ENCODE measurements at regions not wholly inside any gene's neighbourhood (a gene's known extent, or its start where the extent isn't known, plus 50 kb on each side); places are given as distances from the start of the nearest gene placed in this dataset.

DNA sequence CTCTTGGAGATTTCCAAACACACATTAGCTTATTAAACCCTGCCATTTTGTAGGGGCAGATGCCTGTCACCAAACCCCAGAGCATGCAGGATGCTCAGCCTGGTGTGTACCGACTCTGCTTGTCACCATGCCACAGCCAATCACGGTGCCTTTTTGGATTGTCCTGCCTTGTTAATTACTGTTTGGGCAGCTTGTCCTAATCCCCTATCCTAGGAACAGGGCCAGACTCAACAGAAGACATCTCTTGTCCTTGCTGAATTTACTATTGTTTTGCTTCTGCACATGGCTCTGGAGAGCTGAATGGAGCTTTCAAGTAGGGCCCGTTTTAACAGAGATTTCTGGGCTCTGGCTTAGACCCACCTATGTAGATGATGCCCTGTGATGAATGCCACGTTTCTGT, 388.5 kb downstream of the AACS start:
- H3K27me3 ChIP-seq (replicated peaks in 2 of 5; ENCODE audit: control insufficient read depth in 4 of 5, insufficient read depth in 5 of 5, low read length in 4 of 5): peaks cover 0 to 19% (median 12%) of the 10 kb centered on the region in 5 experiments
- WGBS (ENCODE audit: insufficient coverage): 79% methylated on average over 4 of the region's 4 CpGs
- ChIA-PET POLR2A (no interaction called here), CTCF (no interaction called here)
- DNase-seq: no peak
- H3K27ac ChIP-seq (ENCODE audit: insufficient read depth in 1 of 2, low read depth in 1 of 2, low read length in 2 of 2, poor library complexity in 1 of 2, severe bottlenecking in 2 of 2): no peak overlapping the region
- H3K4me3 ChIP-seq (ENCODE audit: control insufficient read depth in 1 of 7, extremely low read depth in 1 of 7, insufficient read depth in 4 of 7, low read depth in 2 of 7, low read length in 6 of 7): no peak overlapping the region
- peaks cover 0 to 6% (median 2%) of the 10 kb centered on the region in 5 experiments for H3K9me3 ChIP-seq (ENCODE audit: control extremely low read depth in 1 of 5, control insufficient read depth in 4 of 5, insufficient read depth in 2 of 5, low read depth in 1 of 5, low read length in 4 of 5)
- H3K4me1 ChIP-seq (ENCODE audit: control extremely low read depth in 1 of 4, control insufficient read depth in 4 of 4, insufficient read depth in 4 of 4, low read length in 3 of 4): no peaks in the 10 kb centered on the region
- H3K36me3 ChIP-seq (ENCODE audit: control insufficient read depth in 4 of 4, insufficient read depth in 4 of 4, low read length in 3 of 4): no peaks in the 10 kb centered on the region

DNA sequence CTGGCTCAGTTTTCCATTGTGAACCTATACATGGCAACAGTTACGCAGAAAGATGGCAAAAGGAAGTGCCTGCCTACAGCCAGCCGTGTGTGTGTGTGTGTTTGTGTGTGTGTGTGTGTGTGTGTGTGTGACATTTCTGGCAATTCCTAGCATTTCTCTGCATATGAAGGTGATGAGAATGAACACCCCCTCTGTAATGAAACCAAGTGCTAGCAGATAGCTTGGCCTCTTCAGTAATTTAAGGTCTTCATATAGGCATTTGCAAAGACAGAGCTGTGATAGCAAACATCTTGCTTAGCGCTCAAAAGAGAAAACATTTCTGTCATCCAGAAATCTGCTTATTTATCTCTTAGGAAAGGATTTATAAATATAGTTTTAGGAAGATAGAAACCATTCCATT, 389.1 kb downstream of the AACS start:
- no CpG with 5 or more reads among the region's 3 CpGs for WGBS (ENCODE audit: insufficient coverage)
- H3K4me3 ChIP-seq (ENCODE audit: control insufficient read depth in 1 of 7, extremely low read depth in 1 of 7, insufficient read depth in 4 of 7, low read depth in 2 of 7, low read length in 6 of 7): no peak overlapping the region
- ChIA-PET CTCF (no interaction called here), POLR2A (no interaction called here)
- H3K36me3 ChIP-seq (ENCODE audit: control insufficient read depth in 4 of 4, insufficient read depth in 4 of 4, low read length in 3 of 4): no peaks in the 10 kb centered on the region
- peaks cover 0 to 6% (median 2%) of the 10 kb centered on the region in 5 experiments for H3K9me3 ChIP-seq (ENCODE audit: control extremely low read depth in 1 of 5, control insufficient read depth in 4 of 5, insufficient read depth in 2 of 5, low read depth in 1 of 5, low read length in 4 of 5)
- DNase-seq: no peak
- peaks cover 0 to 19% (median 12%) of the 10 kb centered on the region in 5 experiments for H3K27me3 ChIP-seq (replicated peaks in 2 of 5; ENCODE audit: control insufficient read depth in 4 of 5, insufficient read depth in 5 of 5, low read length in 4 of 5)
- H3K27ac ChIP-seq (ENCODE audit: insufficient read depth in 1 of 2, low read depth in 1 of 2, low read length in 2 of 2, poor library complexity in 1 of 2, severe bottlenecking in 2 of 2): no peak overlapping the region
- no peaks in the 10 kb centered on the region for H3K4me1 ChIP-seq (ENCODE audit: control extremely low read depth in 1 of 4, control insufficient read depth in 4 of 4, insufficient read depth in 4 of 4, low read length in 3 of 4)

DNA sequence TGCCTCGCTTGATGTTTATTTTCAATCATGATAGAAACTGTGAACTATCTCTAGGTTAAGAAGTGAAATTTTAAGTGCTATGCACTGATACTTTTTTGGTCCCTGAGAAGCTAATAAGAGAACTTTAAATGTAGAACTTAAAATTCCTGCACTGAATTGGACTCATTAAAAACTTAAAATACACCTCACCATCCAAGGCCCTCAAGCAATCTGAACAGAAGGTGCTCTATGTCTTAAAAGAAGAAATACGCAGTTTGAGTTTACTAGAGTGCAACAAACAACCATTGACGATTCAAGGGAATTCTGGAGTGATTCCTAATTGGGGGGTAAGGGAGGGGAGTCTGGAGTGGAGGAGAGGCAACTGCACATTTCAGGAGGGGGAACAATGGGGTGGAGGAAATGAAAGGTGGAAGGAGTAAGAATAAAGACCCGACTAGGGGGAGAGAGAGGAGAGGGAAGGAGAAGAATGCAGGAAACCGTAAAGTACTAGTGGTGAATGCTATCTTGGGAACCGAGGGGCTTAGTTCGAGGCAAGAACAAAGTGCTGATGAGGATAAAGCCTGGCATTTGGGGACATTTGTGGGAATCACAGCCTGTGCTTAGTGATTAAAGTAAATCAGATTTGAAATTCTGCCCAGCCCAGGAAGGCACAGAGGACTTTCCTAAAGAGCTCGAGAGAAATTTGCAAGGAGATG, 389.7 kb downstream of the AACS start:
- POLR2A ChIA-PET: no interaction called here
- Histone ChIP-seq H3K9me3 (ENCODE audit: control extremely low read depth in 1 of 5, control insufficient read depth in 4 of 5, insufficient read depth in 2 of 5, low read depth in 1 of 5, low read length in 4 of 5) (peaks cover 0 to 6% (median 2%) of the 10 kb centered on the region in 5 experiments), H3K4me1 (ENCODE audit: control extremely low read depth in 1 of 4, control insufficient read depth in 4 of 4, insufficient read depth in 4 of 4, low read length in 3 of 4) (no peaks in the 10 kb centered on the region), H3K36me3 (ENCODE audit: control insufficient read depth in 4 of 4, insufficient read depth in 4 of 4, low read length in 3 of 4) (no peaks in the 10 kb centered on the region), H3K27ac (ENCODE audit: insufficient read depth in 1 of 2, low read depth in 1 of 2, low read length in 2 of 2, poor library complexity in 1 of 2, severe bottlenecking in 2 of 2) (no peak overlapping the region), H3K4me3 (ENCODE audit: control insufficient read depth in 1 of 7, extremely low read depth in 1 of 7, insufficient read depth in 4 of 7, low read depth in 2 of 7, low read length in 6 of 7) (no peak overlapping the region), H3K27me3 (replicated peaks in 2 of 5; ENCODE audit: control insufficient read depth in 4 of 5, insufficient read depth in 5 of 5, low read length in 4 of 5) (peaks cover 0 to 19% (median 12%) of the 10 kb centered on the region in 5 experiments)
- CTCF ChIA-PET: no interaction called here
- 31% methylated on average over 7 of the region's 8 CpGs for WGBS (ENCODE audit: insufficient coverage)
- no peak for DNase-seq

DNA sequence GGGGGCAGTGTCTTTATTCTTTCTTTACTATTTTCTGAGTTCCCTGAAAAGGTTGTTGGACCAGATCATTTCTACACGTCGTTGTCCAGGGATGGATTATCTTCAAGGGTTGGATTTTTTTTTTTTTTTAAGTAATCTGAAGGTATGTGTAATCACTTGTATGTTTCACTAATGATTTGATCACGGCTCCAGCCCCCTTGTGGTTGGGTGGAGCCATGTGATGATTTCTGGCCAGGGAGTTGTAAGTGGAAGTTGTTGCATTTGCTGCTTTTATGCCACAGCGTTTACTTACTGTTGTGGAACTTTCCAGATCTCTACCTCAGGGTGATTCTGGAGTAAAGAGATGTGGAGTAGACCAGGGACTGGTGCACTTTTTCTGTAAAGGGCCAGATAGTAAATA, 390.3 kb downstream of the AACS start:
- peaks cover 0 to 6% (median 2%) of the 10 kb centered on the region in 5 experiments for H3K9me3 ChIP-seq (ENCODE audit: control extremely low read depth in 1 of 5, control insufficient read depth in 4 of 5, insufficient read depth in 2 of 5, low read depth in 1 of 5, low read length in 4 of 5)
- POLR2A ChIA-PET: no interaction called here
- no peaks in the 10 kb centered on the region for H3K36me3 ChIP-seq (ENCODE audit: control insufficient read depth in 4 of 4, insufficient read depth in 4 of 4, low read length in 3 of 4)
- H3K4me1 ChIP-seq (ENCODE audit: control extremely low read depth in 1 of 4, control insufficient read depth in 4 of 4, insufficient read depth in 4 of 4, low read length in 3 of 4): no peaks in the 10 kb centered on the region
- no peak overlapping the region for H3K4me3 ChIP-seq (ENCODE audit: control insufficient read depth in 1 of 7, extremely low read depth in 1 of 7, insufficient read depth in 4 of 7, low read depth in 2 of 7, low read length in 6 of 7)
- CTCF ChIA-PET: no interaction called here
- no peak overlapping the region for H3K27ac ChIP-seq (ENCODE audit: insufficient read depth in 1 of 2, low read depth in 1 of 2, low read length in 2 of 2, poor library complexity in 1 of 2, severe bottlenecking in 2 of 2)
- DNase-seq: peak in 1 of 3 donors; percentile 0
- H3K27me3 ChIP-seq (replicated peaks in 2 of 5; ENCODE audit: control insufficient read depth in 4 of 5, insufficient read depth in 5 of 5, low read length in 4 of 5): peaks cover 0 to 19% (median 12%) of the 10 kb centered on the region in 5 experiments
- WGBS (ENCODE audit: insufficient coverage): 68% methylated on average over 2 of the region's 4 CpGs

DNA sequence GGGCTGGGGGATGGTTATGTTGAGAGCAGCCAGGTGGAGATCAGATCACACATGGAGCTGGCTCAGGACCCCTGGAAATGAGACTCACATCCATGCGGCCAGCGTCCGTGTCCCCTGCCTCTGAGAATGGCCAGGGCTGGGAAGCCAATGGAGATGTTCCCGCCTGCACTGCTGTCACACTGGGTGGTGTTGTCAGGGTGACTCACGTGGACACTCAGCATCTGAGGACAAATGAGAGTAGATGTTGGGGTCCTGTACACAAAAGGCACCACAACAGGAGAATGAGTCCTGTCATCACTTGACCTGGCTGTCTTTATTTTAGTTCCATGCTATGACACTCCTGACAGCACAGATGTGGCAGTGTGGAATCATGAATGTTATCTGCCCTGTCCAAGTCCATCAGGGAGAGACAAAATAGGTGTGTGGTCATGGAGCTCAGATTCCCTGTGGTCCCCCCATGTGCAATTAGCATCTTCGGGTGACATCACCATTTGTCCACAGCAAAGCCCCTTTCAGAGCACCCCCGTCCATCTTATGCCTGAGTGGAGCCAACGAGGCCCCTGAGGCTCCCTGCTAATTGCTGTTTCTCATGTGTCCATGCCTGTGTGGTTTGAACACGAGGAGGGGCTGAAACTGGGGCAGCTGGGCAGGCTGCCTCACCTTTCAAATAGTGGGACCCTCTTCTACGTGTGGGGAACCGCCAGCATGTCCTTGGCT, 393.5 kb downstream of the AACS start:
- H3K9me3 ChIP-seq (ENCODE audit: control extremely low read depth in 1 of 5, control insufficient read depth in 4 of 5, insufficient read depth in 2 of 5, low read depth in 1 of 5, low read length in 4 of 5): no peaks in the 10 kb centered on the region
- H3K27me3 ChIP-seq (replicated peaks in 2 of 5; ENCODE audit: control insufficient read depth in 4 of 5, insufficient read depth in 5 of 5, low read length in 4 of 5): peaks cover 0 to 17% (median 12%) of the 10 kb centered on the region in 5 experiments
- no peak overlapping the region for H3K4me3 ChIP-seq (ENCODE audit: control insufficient read depth in 1 of 7, extremely low read depth in 1 of 7, insufficient read depth in 4 of 7, low read depth in 2 of 7, low read length in 6 of 7)
- 84% methylated on average over 11 of the region's 11 CpGs for WGBS (ENCODE audit: insufficient coverage)
- no peaks in the 10 kb centered on the region for H3K4me1 ChIP-seq (ENCODE audit: control extremely low read depth in 1 of 4, control insufficient read depth in 4 of 4, insufficient read depth in 4 of 4, low read length in 3 of 4)
- DNase-seq: no peak
- CTCF ChIA-PET: no interaction called here
- H3K27ac ChIP-seq (ENCODE audit: insufficient read depth in 1 of 2, low read depth in 1 of 2, low read length in 2 of 2, poor library complexity in 1 of 2, severe bottlenecking in 2 of 2): no peak overlapping the region
- no peaks in the 10 kb centered on the region for H3K36me3 ChIP-seq (ENCODE audit: control insufficient read depth in 4 of 4, insufficient read depth in 4 of 4, low read length in 3 of 4)
- POLR2A ChIA-PET: no interaction called here

DNA sequence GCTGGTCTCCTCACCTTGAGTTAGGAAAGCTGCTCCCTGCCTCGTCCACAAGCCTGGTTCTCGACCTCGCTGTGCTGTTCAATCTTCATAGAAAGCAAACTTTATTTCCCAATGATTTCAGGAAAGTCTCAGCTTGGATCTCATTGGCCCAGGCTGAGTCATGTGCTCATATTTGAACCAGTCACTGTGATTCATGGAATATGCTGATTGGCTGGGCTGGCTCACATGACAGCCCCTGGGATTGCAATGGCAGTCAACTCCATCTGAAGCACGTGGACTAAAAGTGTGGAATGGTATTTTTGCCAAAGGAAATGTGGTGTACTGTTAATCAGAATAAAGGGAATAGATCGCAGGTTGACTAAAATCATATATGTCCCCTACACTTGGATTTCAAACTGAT, 396.6 kb downstream of the AACS start:
- DNase-seq: no peak
- no peak overlapping the region for H3K27ac ChIP-seq (ENCODE audit: insufficient read depth in 1 of 2, low read depth in 1 of 2, low read length in 2 of 2, poor library complexity in 1 of 2, severe bottlenecking in 2 of 2)
- no peaks in the 10 kb centered on the region for H3K4me1 ChIP-seq (ENCODE audit: control extremely low read depth in 1 of 4, control insufficient read depth in 4 of 4, insufficient read depth in 4 of 4, low read length in 3 of 4)
- peaks cover 0 to 5% (median 0%) of the 10 kb centered on the region in 5 experiments for H3K27me3 ChIP-seq (replicated peaks in 2 of 5; ENCODE audit: control insufficient read depth in 4 of 5, insufficient read depth in 5 of 5, low read length in 4 of 5)
- 100% methylated on average over 3 of the region's 5 CpGs for WGBS (ENCODE audit: insufficient coverage)
- ChIA-PET CTCF (no interaction called here), POLR2A (interaction anchor here (0.6 kb wide), 1 partner anchor 63 kb away, joined by 3 read pairs; no protein-coding TSS in a partner anchor)
- H3K9me3 ChIP-seq (ENCODE audit: control extremely low read depth in 1 of 5, control insufficient read depth in 4 of 5, insufficient read depth in 2 of 5, low read depth in 1 of 5, low read length in 4 of 5): no peaks in the 10 kb centered on the region
- no peak overlapping the region for H3K4me3 ChIP-seq (ENCODE audit: control insufficient read depth in 1 of 7, extremely low read depth in 1 of 7, insufficient read depth in 4 of 7, low read depth in 2 of 7, low read length in 6 of 7)
- H3K36me3 ChIP-seq (ENCODE audit: control insufficient read depth in 4 of 4, insufficient read depth in 4 of 4, low read length in 3 of 4): no peaks in the 10 kb centered on the region

DNA sequence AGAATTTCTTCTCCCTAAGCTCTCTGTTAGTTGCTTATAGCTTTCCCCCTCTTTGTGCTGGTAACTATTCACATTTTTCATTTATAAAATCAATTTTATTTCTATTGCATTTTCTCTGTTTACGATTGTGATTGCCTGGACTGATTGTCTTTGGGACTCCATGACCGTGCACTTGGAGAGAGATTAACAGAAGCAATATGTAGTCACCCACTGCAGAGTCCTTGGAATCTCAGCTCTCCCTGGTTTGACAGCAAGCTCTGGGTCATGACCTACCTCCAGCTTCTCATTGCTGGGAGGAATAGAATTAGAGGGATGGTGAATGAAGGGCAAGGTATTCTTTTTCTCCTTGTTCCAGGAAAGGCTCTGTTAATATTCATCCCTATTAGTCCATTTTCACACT, 398.2 kb downstream of the AACS start:
- 93% methylated on average over 2 of the region's 2 CpGs for WGBS (ENCODE audit: insufficient coverage)
- DNase-seq: no peak
- H3K4me3 ChIP-seq (ENCODE audit: control insufficient read depth in 1 of 7, extremely low read depth in 1 of 7, insufficient read depth in 4 of 7, low read depth in 2 of 7, low read length in 6 of 7): no peak overlapping the region
- no peaks in the 10 kb centered on the region for H3K36me3 ChIP-seq (ENCODE audit: control insufficient read depth in 4 of 4, insufficient read depth in 4 of 4, low read length in 3 of 4)
- ChIA-PET CTCF (no interaction called here), POLR2A (no interaction called here)
- H3K27me3 ChIP-seq (replicated peaks in 2 of 5; ENCODE audit: control insufficient read depth in 4 of 5, insufficient read depth in 5 of 5, low read length in 4 of 5): peaks cover 0 to 5% (median 0%) of the 10 kb centered on the region in 5 experiments
- H3K9me3 ChIP-seq (ENCODE audit: control extremely low read depth in 1 of 5, control insufficient read depth in 4 of 5, insufficient read depth in 2 of 5, low read depth in 1 of 5, low read length in 4 of 5): no peaks in the 10 kb centered on the region
- H3K27ac ChIP-seq (ENCODE audit: insufficient read depth in 1 of 2, low read depth in 1 of 2, low read length in 2 of 2, poor library complexity in 1 of 2, severe bottlenecking in 2 of 2): no peak overlapping the region
- H3K4me1 ChIP-seq (ENCODE audit: control extremely low read depth in 1 of 4, control insufficient read depth in 4 of 4, insufficient read depth in 4 of 4, low read length in 3 of 4): no peaks in the 10 kb centered on the region

Measured in common myeloid progenitor, CD34-positive (primary cell).